NCI-H1436 (cell line): ENCODE measurements at regions not wholly inside any gene's neighbourhood (a gene's known extent, or its start where the extent isn't known, plus 50 kb on each side); places are given as distances from the start of the nearest gene placed in this dataset.

ENCODE experiments used
- DNase-seq: peaks from one replicate; lab custom pipeline; 2025; lab: John Stamatoyannopoulos, UW

- no peak for DNase-seq
Measured at GRCh38 chr2:104408266-104408665, 445.6 kb upstream of the POU3F3 start.

- DNase-seq, result no peak
Measured at GRCh38 chr2:104410136-104410535, 443.8 kb upstream of the POU3F3 start.

GRCh38 chr2:104412384-104412783 lies 441.5 kb upstream of the POU3F3 start:
- peak; percentile 33 for DNase-seq

- no peak for DNase-seq
Measured at GRCh38 chr2:104413890-104414289, 440.0 kb upstream of the POU3F3 start.

- DNase-seq, result no peak
Measured at GRCh38 chr2:104415284-104415683, 438.6 kb upstream of the POU3F3 start.

GRCh38 chr2:104416339-104417000 lies 437.4 kb upstream of the POU3F3 start:
- peak; percentile 92 for DNase-seq

GRCh38 chr2:104420420-104420819 lies 433.5 kb upstream of the POU3F3 start:
- no peak for DNase-seq

GRCh38 chr2:104420953-104421352 lies 433.0 kb upstream of the POU3F3 start:
- DNase-seq, result no peak

GRCh38 chr2:104425850-104426595 lies 427.9 kb upstream of the POU3F3 start:
- DNase-seq, result no peak

- no peak for DNase-seq
Measured at GRCh38 chr2:104428155-104428554, 425.8 kb upstream of the POU3F3 start.

- DNase-seq, result no peak
Measured at GRCh38 chr2:104429639-104430358, 424.1 kb upstream of the POU3F3 start.

- DNase-seq, result peak; percentile 79
Measured at GRCh38 chr2:104430359-104430740, 423.6 kb upstream of the POU3F3 start.

GRCh38 chr2:104430852-104431251 lies 423.1 kb upstream of the POU3F3 start:
- DNase-seq, result no peak

GRCh38 chr2:104431701-104432121 lies 422.2 kb upstream of the POU3F3 start:
- no peak for DNase-seq

- no peak for DNase-seq
Measured at GRCh38 chr2:104432401-104432800, 421.5 kb upstream of the POU3F3 start.

GRCh38 chr2:104432991-104433390 lies 420.9 kb upstream of the POU3F3 start:
- DNase-seq, result no peak

- DNase-seq, result no peak
Measured at GRCh38 chr2:104433657-104434056, 420.3 kb upstream of the POU3F3 start.

GRCh38 chr2:104434318-104434792 lies 419.6 kb upstream of the POU3F3 start:
- peak; percentile 59 for DNase-seq

- no peak for DNase-seq
Measured at GRCh38 chr2:104434966-104435365, 418.9 kb upstream of the POU3F3 start.

- no peak for DNase-seq
Measured at GRCh38 chr2:104438481-104438880, 415.4 kb upstream of the POU3F3 start.

- no peak for DNase-seq
Measured at GRCh38 chr2:104443145-104443544, 410.8 kb upstream of the POU3F3 start.

GRCh38 chr2:104444392-104444791 lies 409.5 kb upstream of the POU3F3 start:
- no peak for DNase-seq

GRCh38 chr2:104444889-104445288 lies 409.0 kb upstream of the POU3F3 start:
- DNase-seq, result no peak
